ENCODE measurements at regions not wholly inside any gene's neighbourhood (a gene's known extent, or its start where the extent isn't known, plus 50 kb on each side); places are given as distances from the start of the nearest gene placed in this dataset.

DNA sequence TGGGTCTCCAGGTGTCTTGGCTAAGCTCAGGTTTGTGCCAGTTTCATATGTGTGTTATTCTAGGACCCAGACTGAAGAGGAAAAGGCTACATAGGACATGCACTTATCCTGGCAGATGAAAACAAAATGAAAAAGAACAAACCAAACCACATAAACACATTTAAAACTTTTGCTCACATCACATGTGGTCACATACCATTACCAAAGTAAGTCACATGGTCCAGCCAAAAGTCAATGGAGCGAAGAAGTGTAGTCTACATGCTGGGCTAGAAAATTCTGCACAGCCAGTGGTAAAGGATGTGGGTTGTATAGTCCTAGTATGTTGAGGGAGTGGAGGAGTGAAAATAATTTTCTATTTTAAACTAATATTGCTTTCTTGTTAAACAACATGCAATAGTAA is 437.5 kb downstream of the BTBD3 start:
- TF ChIP-seq, protein P1, sequence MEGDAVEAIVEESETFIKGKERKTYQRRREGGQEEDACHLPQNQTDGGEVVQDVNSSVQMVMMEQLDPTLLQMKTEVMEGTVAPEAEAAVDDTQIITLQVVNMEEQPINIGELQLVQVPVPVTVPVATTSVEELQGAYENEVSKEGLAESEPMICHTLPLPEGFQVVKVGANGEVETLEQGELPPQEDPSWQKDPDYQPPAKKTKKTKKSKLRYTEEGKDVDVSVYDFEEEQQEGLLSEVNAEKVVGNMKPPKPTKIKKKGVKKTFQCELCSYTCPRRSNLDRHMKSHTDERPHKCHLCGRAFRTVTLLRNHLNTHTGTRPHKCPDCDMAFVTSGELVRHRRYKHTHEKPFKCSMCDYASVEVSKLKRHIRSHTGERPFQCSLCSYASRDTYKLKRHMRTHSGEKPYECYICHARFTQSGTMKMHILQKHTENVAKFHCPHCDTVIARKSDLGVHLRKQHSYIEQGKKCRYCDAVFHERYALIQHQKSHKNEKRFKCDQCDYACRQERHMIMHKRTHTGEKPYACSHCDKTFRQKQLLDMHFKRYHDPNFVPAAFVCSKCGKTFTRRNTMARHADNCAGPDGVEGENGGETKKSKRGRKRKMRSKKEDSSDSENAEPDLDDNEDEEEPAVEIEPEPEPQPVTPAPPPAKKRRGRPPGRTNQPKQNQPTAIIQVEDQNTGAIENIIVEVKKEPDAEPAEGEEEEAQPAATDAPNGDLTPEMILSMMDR (IDR thresholded peaks at IDR 0.05; ENCODE audit: low read depth, low read length) = no peak
- DNase-seq (ENCODE audit: extremely low read depth, low read depth) = no peak

DNA sequence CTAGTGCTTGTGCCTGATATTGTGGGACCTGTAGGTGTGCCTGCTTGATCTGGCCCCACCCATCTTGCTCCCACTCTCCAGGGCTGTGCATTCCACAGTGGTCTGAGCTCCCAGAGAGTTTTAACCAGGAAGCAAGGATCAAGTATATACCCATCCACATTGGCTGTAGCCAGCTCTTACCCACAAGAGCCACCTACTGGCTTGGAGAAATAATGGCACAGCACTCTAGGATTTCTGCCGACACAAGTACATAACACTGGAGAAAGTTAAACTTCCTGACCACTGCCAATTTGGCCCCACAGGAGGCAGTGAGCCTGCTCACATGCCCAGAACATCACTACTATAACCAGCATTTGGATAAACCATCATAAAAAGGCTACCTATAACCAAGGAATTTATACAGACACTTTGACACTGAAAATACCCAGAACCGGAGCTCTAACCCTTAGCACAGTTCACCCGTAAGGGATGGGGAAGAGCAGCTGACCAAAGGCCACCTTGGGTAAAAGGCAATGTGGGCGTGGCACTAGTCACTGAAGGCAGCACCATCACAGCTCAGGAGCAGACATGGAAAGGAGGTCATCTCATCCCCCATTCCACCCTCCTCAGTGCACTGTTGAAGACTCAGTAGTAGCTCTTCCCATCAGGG is 440.4 kb downstream of the BTBD3 start:
- no peak for DNase-seq (ENCODE audit: extremely low read depth, low read depth)
- TF ChIP-seq, protein P1 (IDR thresholded peaks at IDR 0.05; ENCODE audit: low read depth, low read length) = no peak

DNA sequence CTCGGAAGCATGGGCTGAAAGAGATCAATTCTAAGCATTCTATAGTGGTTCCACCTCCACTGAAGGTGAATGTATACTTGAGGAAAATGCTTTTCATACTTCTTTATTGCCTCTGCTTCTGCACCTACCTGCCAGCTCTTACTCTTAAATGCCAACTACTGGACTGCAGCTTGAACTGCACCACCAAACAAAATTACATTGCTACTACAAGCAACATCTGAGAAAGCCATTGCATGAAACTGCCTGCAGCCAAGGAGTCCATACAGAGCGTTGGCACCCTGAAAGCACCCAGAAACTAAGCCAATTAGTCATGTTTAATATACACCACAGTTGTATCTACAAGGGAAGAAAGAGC is 440.9 kb downstream of the BTBD3 start:
- TF ChIP-seq, protein P1 (IDR thresholded peaks at IDR 0.05; ENCODE audit: low read depth, low read length) = no peak
- DNase-seq (ENCODE audit: extremely low read depth, low read depth) = no peak

DNA sequence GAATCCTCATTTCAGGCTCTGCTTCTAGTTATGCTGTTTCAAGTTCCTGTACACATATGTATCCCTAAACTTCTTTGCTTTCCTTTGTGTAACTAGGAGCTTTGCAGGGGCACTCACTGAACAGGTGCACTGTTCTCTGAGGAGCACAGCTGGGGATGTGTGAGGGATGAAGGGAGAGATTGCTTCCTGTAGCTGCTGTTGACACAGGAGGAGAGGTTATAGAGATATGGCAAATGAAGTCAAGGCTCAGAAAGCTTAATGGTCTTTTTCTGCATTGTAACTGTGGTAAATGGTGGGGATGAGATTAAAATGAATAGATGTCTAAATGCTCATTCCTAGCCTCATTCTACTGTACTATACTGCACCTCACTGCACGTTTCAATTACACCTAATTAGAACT is 454.3 kb downstream of the BTBD3 start:
- DNase-seq (ENCODE audit: extremely low read depth, low read depth) = no peak
- TF ChIP-seq, protein P1 (IDR thresholded peaks at IDR 0.05; ENCODE audit: low read depth, low read length) = no peak

DNA sequence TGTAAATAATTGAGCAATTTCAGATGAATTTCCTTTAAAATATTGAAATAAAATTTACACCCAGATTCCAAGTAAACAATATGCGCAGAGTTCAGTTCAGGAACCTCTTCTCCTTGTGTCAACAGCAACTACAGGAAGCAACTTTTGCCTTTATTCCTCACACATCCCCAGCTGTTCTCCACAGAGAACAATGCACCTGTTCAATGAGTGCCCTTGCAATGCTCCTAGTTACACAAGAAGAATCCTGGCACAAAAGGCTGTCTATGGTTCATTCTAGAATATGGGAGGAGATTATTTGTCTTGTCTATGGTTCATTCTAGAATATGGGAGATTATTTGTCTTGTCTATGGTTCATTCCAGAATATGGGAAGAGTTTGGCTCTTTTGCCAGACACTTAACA is 454.9 kb downstream of the BTBD3 start:
- no peak for DNase-seq (ENCODE audit: extremely low read depth, low read depth)
- TF ChIP-seq, protein P1 (IDR thresholded peaks at IDR 0.05; ENCODE audit: low read depth, low read length) = no peak

DNA sequence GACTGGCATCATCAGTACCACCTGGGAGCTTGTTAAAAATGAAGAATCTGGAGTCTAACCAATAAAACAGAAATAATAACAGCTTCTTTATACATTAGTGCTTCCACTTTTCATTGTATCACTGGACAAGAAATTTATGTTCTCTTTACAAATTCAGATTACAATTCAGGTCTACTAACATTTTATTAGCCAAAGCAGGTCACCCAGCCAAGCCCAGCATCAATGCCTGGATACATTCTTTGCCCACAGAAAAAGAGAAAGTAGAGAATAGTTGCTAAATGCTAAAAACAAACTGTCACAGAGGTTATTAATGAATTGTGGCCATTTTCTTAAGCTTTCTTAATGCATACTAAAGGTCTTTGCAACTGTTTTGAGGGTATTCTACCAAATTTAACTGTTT is 458.3 kb downstream of the BTBD3 start:
- no peak for DNase-seq (ENCODE audit: extremely low read depth, low read depth)
- TF ChIP-seq, protein P1 (IDR thresholded peaks at IDR 0.05; ENCODE audit: low read depth, low read length) = no peak

DNA sequence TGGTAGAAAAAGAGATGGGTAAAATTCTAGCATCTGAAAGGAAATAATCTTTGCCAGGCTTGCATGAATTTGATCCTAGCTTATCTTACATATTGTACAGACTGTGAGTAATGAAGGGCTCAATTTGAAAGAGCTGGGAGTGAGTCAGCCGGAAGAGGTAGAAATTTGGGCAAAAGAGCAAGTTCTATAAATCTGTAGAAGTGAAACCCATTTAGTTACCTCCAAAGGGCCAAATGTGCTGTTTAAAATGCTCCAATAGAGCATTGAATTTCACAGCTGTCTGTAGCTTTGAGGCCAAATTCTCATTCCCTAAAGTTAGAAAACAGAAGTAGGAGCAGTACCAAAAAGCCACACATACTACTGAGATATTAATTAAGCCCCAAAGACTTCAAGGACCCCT is 466.1 kb downstream of the BTBD3 start:
- TF ChIP-seq, protein P1 (IDR thresholded peaks at IDR 0.05; ENCODE audit: low read depth, low read length) = no peak
- no peak for DNase-seq (ENCODE audit: extremely low read depth, low read depth)

All from AG09319 (cell line).